ENCODE measurements at regions not wholly inside any gene's neighbourhood (a gene's known extent, or its start where the extent isn't known, plus 50 kb on each side); places are given as distances from the start of the nearest gene placed in this dataset.

DNA sequence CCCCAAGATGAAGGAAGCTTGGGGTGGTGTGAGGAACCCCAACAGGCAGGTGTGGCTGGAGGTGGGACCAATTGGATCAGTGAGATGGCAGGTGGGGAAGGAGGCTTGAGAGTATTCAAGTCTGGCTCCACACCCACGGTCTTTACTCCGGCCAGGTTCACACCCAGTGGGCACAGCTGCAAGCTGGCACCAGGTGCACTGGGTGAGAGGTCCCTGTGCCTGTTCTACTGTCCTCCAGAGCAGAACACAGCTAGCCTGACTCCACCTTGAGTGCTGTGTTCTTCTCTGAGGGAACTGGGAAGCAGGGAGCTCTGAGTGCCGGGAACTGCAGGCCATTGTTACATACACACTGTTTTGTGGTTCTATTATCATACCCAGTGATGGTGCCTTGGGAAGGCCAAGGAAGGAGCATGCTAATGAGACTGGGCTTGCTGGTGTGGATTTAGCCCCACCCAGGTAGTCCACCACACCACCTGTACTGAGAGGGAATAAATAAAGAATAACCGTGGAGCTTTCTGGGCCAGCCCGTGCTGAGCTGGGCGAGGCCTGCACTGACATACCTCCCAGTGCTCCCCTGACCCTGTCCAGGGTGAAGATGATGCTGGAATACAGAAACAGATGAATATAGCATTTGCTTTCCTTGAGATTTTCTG lies 93.4 kb downstream of the ABHD5 start:
- DNase-seq, result no peak

DNA sequence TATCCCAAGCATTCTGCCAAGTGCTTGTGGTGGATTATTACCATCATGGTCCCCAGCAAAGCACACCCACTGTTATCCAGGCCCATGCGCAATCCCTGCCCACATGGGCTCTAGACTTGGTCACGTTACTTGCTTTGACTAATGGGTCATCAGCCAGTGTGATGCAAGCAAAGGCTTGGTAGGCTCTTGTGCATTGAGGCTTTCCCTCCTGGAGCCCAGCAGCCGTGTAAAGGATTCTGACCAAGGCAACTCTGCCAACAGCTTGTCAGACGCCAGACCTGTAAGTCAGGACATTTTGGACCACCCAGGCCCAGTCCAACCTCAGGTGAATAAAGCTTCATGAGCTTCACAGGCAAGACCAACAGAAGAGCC lies 93.9 kb downstream of the ABHD5 start:
- no peak for DNase-seq

DNA sequence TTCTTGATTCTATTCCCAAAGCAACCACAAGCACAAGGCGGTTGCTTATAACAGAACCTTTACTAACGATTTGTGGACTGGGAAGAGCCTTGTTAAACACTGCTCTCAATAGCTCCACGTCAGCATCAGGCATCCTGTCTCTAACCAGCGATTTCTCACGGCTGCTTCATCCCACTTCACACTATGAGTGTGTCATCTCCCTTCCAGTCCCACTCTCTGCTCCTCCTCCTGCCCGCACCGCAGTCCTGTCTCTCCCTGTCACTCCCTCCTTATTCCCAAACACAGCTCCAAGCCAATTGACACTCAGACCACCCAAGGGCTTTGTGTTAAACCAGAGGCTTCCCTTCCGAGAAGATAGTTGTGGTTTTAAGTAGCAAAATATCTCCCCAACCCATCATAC lies 94.8 kb downstream of the ABHD5 start:
- DNase-seq, result no peak

DNA sequence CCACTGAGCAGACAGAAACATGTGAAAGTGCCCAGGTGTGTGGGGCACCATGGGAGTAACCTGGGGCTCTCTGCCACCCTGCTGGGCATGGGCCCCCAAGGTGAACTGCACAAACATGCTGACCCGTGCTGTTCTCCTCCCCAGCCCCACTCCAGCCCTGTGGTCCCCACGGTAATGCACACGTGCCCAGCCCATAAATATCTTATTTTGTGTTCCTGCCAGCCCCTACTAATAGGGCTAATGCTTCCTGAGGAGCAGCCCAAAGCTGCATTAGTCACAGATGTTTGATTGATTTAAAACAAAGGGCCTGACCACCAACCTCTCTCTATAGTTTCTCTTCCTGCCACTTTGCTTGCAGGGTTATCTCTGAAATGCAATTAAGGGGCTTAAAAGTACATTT lies 95.4 kb downstream of the ABHD5 start:
- DNase-seq, result no peak

DNA sequence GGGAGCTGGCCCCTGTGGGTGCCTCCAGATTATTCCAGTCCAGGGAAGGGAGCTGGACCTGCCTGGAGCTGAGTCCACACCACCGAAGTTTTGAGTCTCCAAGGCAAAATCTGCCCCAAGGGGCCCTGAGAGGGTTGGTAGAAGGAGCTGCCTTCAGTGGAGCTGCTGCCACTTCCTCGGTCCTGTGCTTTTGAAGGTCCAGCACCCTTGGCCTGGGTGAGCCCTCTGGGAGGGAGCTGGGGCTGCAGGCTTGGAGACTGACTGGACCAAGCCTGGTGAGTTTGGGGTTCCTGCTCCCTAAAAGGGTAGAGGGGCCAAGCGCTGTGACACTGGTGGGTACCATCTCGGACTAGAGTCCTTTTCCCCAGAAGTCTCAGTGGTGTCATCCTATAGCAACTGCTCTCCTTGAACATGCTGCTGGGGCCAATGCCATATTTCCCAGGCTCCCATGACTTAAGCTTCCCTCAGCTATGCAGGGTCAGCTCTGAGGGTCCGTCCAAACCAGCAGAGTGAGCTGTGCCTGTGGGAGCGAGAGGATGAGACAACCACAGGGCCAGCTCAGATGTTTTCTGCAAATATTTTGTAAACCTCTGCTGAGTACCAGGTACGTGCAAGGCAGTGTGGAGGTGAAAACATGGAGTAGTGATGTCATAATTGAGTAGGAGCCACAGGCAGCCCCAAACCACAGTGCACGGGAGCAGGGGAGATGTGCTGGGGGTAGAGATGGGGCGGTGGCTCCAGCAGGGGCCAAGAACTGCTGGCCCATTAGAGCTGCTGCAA lies 96.0 kb downstream of the ABHD5 start:
- no peak for DNase-seq

DNA sequence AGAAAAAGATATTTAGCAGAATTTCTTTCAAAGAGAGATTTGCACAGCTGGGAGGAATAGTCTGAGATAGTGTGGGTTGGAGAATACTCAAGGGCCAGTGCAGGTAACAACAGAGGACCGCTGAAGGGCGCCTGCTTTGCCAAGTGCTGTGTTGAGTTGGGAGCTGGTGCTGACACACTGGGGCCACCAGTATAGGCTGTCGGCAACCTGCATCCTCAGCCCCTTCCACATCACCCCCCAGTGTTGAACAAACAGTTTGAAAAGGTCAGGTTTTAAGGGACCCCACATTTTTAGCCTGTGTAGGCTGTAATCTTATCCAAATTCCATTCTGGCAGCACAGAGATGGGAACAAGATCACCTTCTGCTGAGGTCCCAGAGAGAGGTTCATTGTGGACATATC lies 96.6 kb downstream of the ABHD5 start:
- no peak for DNase-seq

DNA sequence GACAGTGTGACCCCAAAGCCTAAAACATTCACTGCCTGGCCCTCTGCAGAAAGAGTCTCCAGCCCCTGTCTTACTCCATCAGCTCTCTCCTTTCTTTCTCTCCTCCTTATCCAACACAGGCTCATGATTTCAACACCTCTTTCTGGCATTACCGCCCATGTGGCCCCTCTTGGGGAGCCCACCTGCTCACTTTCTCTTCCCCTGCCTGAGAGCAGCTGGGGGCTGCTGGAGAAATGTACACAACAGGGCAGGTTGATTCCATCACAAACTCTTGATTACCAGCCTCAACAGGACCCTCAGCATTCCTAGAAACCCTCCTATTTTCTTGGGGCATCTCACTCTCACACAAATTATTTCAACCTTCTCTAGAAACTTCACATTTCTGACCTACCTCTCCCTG lies 98.3 kb downstream of the ABHD5 start:
- no peak for DNase-seq

DNA sequence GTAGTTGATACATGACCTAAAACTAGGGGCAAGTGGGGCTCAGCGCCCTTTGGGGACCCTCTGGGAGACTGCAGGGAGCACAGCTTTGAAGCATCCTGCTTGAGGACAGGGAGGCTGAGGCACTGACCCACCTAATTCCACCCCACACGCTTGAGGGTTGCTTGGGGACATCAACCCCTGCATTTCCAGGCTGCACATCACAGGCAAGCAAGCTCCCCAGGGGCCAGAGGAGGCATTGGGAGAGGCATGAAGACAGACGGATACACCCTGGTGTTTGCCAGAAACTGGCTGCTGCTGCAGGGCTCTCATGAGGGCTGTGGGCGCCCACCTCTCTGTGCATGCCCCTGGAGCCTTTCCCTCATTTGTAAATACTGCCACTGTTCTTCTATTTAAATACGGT lies 99.3 kb downstream of the ABHD5 start:
- no peak for DNase-seq

DNA sequence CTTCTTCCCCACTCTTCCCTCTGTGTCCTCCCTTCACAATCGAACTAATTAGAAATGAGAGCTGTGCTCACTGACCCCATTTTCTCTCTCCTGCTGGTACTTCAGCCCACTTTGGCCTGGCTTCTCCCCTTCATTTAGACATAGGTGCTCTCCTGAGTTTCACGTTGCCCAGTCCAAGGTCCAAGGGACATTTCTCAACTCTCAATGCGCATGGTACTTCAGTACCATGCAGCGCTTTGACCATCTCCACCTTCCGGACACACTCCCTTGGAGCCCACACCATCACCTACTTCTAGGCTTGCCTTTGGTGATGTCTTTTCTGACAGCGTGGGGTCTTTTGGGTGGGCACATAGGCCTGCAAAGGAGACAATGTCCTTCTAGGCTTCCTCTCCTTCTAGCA lies 99.7 kb downstream of the ABHD5 start:
- no peak for DNase-seq

DNA sequence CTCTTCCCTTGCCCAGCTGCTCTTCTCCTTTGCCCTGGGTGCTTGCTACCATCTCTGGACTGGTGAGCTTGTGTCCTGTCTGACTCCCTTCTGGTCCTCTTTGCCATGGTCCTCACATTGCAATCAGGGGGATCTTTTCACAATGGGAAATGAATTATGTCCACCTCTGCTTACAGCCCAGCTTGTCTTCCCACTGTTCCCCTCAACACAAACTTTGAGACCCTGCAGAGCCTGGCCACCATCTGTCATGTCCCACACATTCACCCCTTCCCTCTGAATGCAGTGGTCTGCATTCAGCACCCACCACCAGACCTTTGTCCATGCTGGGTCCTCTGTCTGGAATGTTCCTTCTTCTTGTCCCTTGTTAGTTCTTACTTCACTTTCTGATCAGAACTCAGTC lies 100.5 kb downstream of the ABHD5 start:
- no peak for DNase-seq

DNA sequence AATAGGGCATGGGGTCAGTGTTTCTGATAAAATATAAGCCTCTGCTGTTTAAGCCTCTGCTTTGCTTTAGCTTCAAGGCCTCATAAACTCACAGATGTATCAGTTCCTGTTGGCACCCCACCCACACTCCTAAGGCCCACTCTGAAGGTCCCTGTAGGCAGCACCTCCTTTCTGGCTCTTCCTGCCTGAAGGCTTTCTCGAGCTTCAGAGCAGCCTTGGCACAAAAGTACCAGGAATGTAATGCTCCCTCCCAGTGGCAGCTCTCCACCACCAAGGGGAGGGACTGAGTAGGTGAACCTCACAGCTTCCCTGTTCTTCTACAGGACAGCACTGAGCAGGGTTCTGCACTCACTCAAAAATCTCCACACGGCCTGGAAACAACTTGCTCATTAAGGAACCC lies 102.2 kb downstream of the ABHD5 start:
- DNase-seq, result no peak

DNA sequence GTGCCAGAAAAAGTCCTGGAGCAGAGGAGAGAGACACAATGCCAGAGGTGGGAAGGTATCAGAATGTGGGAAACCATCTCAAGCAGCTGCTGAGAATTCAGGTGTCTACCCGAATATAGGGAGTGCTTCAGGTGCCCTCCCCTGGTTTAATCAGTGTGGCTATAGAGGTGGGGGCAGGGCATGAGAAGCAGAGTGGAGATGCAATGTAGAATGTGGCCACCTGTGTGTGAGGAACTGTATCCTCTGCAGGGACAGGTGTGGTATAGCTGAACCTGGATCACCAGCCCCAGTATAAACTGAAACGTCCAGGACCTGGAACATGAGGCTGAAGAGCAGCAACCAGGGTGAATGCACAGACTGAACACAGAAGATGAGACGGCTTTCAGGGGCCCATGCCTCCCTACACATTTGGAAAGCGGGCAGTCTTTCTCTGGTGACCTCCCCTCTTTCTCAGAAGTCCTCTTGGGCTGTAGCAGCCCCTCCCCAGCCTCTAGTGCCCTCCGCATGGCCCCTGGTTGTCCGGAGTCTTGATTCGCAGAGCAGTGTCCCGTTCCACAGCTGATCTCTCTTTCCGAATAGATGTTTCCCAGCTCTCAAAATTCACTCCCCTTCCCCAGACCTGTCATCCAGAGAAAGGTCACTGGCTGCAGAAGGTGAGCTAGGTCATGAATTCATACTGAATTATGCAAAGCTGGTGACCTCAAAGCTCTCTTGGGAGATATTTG lies 103.1 kb downstream of the ABHD5 start:
- DNase-seq, result no peak

DNA sequence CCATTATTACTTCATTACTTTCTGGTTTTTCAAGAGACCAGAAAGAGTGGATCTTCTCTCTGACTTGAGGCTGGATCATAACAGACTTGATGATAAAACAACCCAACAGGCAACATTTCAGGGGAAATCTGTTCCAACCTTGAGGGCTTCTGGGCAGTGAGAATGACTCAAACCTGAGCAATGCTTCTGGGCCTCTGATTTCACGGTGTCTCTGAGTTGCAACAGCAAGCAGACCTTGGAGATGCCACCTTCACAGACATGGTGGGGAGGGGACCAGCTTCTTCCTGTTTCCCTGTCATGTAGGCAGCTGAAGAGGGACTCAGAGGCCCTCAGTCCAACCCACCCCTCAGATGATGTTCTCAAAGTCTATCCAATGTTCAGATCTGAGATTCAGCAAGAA lies 104.0 kb downstream of the ABHD5 start:
- DNase-seq, result no peak

DNA sequence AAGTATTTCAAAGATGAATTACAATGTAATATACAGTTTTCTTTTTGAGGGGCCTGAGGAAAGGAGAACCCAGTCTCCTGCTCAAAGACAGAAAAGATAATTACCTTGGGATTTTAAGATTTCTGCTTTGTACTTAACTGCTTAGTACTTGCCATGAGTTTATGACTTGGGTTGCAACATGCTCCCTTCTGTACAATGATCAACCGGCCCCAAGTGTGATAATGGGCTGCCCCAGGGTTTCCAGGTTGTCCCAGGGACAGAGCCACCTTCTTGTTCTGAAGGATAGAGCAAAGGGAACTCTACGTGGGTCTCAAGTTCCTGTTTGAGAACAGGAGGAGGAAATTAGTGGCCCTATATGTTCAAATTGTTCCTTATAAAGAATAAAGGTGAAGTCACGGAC lies 104.8 kb downstream of the ABHD5 start:
- DNase-seq, result no peak

DNA sequence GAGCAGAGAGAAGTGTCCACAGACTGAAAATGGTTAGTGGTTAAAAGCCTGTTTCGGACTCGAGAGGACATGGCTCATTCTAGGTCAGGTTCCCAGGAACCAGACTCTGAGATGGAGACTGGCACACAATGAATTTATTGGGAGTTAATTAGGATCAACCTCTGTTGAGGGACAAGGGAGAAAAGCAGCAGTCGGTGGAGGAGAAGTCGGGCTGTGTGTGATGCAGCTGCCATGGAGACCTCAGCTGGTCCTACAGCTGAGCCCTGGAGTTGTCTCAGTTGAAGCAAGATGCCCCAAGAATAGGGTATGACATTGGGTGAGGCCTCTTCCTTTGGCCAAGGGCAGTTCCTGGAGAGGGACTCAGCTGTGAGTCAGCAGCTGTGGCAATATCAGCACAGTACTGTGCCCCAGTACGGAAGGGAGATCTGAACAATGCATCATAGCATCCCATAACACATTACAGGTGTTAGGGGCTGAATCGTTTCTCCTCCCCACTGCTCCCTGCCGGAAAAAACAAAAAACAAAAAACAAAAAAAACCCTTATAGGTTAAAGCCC lies 105.4 kb downstream of the ABHD5 start:
- no peak for DNase-seq

DNA sequence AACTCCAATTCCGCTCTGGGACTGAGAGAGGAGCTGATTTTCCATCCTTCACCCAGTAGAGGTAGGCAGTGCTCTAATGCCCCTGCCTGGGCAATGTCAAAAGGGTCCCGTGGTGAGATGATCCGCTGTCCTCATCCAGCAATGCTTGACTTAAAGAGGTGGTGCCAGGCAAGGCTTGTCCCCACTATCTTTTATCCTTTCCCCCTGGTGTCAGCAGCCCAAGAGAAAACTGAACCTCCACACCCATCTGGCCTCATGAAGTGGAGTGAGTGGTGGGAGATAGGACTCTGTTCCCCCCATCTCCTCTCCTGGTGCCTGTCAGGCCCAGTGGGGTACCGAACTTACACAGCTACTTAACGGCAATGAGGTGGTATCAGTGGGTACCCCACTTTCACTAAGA lies 107.1 kb downstream of the ABHD5 start:
- DNase-seq, result no peak

DNA sequence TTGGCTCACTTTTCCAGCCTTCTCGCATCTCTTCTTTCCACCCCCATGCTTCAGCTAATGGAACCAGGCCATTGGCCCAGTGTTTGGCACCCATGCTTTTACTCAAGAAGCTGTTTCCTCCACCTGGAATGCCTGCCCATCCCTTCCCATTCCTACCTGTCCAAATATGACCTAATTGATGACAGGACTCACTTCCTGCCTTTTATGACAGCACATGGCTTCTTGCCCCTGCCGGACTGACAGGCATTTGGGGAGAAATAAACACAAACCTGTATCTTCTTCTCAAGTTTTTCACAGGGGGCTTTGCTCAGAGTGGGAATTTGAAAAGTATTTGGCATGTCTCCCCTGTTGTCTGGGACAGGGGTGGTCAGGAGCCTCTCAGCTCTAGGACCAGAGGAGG lies 120.1 kb downstream of the ABHD5 start:
- no peak for DNase-seq

DNA sequence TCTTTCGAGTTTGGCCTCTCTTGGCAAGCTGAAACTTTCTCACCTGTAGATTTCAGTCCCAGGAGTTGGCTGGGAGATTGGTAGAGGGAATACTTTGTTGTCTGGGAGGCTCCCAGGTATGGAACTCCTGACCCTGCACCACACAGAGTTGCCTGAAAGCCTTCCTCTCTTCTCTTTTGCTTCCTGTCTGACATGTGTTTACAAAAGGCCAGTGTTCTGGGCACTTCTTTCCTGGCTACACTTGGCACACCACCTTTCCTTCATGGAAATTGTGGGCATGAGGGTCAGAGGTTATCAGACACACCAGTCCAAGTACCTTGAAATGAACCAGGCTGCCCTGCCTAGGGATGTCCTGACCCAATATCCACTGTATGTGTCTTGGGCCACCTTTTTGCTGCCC lies 123.7 kb downstream of the ABHD5 start:
- DNase-seq, result no peak

DNA sequence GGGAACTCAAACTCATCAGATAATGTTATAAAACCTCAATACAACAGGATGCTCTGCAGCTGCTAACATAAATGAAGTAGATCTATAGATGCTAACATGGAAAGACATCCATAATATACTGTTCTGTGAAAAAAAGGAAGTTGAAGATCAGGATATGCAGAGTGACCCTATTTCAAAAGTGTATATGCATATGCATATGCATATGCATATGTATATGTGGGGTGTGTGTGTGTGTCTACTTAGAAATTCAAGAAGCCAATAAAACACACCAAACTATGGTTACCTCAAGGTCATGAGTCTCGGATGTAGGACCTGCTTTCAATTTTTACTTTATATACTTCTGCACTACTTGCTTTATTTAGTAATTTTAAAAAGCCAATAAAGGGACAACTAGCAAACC lies 125.6 kb downstream of the ABHD5 start:
- no peak for DNase-seq

DNA sequence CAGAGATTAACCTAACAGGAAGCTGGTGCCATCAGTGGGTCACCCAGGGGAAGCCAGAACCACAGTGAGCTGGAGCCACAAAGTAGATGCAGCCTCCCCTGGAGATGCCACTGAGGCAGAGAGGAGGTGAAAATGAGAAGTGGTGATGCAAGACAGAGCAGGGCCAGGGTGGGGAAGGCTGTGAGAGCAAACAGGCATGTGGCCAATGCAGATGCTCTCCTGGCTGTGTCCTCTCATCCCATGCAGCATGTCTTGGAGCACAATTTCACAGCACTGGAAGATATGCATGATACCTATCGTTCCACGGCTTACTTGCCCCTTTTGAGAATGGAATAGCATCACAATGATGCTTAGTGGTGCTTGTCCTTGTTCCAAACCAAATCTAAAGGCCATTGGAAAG lies 126.3 kb downstream of the ABHD5 start:
- no peak for DNase-seq

DNA sequence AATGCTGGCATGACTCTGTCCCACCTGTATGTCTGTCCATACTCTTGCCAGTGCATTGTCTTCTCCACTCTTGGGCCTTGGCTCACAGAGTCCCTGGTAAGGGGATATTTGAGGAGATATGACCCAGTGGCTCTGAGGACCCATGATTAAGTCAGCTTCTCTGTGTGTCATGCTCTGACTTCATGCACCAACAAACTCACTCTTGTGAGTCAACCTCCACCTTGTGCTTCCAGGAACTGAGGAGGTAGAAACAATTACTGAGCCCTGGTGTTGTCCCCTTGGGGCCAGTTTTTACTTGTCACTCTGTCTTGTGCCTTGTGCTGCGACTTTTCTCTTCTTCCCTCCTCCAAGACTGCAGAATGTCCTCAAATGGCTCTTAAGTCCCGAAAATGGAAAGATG lies 127.1 kb downstream of the ABHD5 start:
- no peak for DNase-seq

DNA sequence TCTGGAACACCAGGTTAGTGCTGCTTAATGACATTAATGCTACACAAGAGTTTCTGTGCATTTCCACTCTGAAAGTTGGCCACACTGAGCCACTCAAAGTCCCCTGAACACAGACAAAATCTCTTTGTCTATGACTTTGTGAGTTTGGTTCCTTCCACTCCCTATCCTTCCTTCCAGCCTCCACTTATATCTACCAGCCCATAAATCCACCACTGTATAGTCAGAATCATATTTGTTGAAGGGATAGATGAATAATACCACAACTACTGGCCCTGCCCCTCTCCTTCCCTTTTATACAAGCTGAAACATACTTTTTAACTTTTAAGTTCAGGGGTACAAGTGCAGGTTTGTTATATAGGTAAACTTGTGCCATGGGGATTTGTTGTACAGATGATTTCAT lies 127.5 kb downstream of the ABHD5 start:
- no peak for DNase-seq

DNA sequence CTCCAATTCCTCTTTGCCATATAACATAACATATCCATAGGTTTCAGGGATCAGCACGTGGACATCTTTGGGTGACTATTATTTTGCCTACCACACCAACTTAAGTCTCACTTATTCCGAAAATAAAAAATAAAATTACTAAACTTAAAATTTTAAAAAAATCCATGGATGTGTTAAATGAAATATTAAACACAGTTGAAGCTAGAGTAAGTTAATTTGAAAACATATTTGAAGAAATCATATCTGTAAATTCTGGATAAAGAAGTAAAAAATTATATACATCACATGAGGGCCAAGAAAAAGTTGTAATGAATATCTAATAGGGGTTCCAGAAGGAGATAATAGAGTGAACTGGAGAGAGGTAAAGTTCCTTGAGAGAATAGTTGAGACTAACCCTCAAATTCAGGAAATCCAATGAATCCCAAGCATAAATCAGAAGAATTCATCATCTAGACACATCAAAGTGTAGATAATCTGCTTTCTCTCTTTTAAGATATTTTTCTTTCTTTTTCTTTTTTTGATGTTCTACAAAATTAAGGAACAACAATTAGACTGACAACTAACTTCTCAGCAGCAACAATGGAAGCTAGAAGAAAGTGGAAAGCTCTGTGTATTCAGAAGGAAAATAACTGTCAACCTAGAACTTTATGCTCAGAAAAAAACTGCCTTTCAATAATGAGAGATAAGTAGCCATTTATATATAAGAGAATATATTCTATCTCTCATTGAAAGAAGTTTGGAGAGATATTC lies 147.4 kb downstream of the ABHD5 start:
- no peak for DNase-seq

All from activated CD4-positive, CD25-positive, alpha-beta regulatory T cell (primary cell).